ENCODE measurements at regions not wholly inside any gene's neighbourhood (a gene's known extent, or its start where the extent isn't known, plus 50 kb on each side); places are given as distances from the start of the nearest gene placed in this dataset.

GRCh38 chr20:41678799-41679198 lies 60.6 kb upstream of the CHD6 start:
- no peaks in the 10 kb centered on the region for H3K79me2 ChIP-seq (ENCODE audit: insufficient read depth, low read length)
- H3K27me3 ChIP-seq (ENCODE audit: insufficient read depth, low read length), result 0 out of 2 replicates have a peak, but pooled peaks cover 3% of the 10 kb centered on the region
- no peak overlapping the region for H3K4me3 ChIP-seq (replicated peaks in 1 of 2; ENCODE audit: low read depth in 1 of 2, low read length in 2 of 2)
- POLR2A ChIA-PET, result no interaction called here
- no peaks in the 10 kb centered on the region for H3K9me2 ChIP-seq (ENCODE audit: insufficient read depth)
- no peak overlapping the region for H3K4me2 ChIP-seq (ENCODE audit: low read length)
- no peak for ATAC-seq
- no peak for DNase-seq (ENCODE audit: low read depth, low spot score)
- H4K20me1 ChIP-seq (ENCODE audit: insufficient read depth), result no peaks in the 10 kb centered on the region
- no peak overlapping the region for H3K27ac ChIP-seq (ENCODE audit: low read depth, low read length)
- no peak overlapping the region for H3K9ac ChIP-seq (ENCODE audit: low read length)
- intact Hi-C loops (cut with micrococcal nuclease), result no loop called here
- no peaks in the 10 kb centered on the region for H3K36me3 ChIP-seq (ENCODE audit: control insufficient read depth in 1 of 2, insufficient read depth in 2 of 2, low read length in 2 of 2)
- RAD21 ChIA-PET (ENCODE audit: low non-redundant PET in 1 of 2, low total read pairs in 2 of 2, uncharacterized antibody in 2 of 2, unreplicated experiment in 2 of 2), result no interaction called here
- no peak for TF ChIP-seq ATF3 (IDR thresholded peaks at IDR 0.05)
- CTCF ChIA-PET, result no interaction called here
- no peak overlapping the region for H2AFZ ChIP-seq (ENCODE audit: low read depth, low read length, poor library complexity, severe bottlenecking)
- no peaks in the 10 kb centered on the region for H3K9me3 ChIP-seq (ENCODE audit: control insufficient read depth in 1 of 2, insufficient read depth in 1 of 2, low read depth in 1 of 2, low read length in 2 of 2)
- BruUV-seq (replicated peaks), result no TSS peak
- no peaks in the 10 kb centered on the region for H3K4me1 ChIP-seq (ENCODE audit: control insufficient read depth in 1 of 2, insufficient read depth in 2 of 2, low read length in 2 of 2)

- Histone ChIP-seq H4K20me1 (ENCODE audit: insufficient read depth) (no peaks in the 10 kb centered on the region), H3K9me3 (ENCODE audit: control insufficient read depth in 1 of 2, insufficient read depth in 1 of 2, low read depth in 1 of 2, low read length in 2 of 2) (no peaks in the 10 kb centered on the region), H2AFZ (ENCODE audit: low read depth, low read length, poor library complexity, severe bottlenecking) (no peak overlapping the region), H3K9me2 (ENCODE audit: insufficient read depth) (no peaks in the 10 kb centered on the region), H3K79me2 (ENCODE audit: insufficient read depth, low read length) (no peaks in the 10 kb centered on the region), H3K4me3 (replicated peaks in 1 of 2; ENCODE audit: low read depth in 1 of 2, low read length in 2 of 2) (no peak overlapping the region), H3K4me2 (ENCODE audit: low read length) (no peak overlapping the region), H3K36me3 (ENCODE audit: control insufficient read depth in 1 of 2, insufficient read depth in 2 of 2, low read length in 2 of 2) (no peaks in the 10 kb centered on the region), H3K4me1 (ENCODE audit: control insufficient read depth in 1 of 2, insufficient read depth in 2 of 2, low read length in 2 of 2) (no peaks in the 10 kb centered on the region), H3K9ac (ENCODE audit: low read length) (no peak overlapping the region), H3K27ac (ENCODE audit: low read depth, low read length) (no peak overlapping the region), H3K27me3 (ENCODE audit: insufficient read depth, low read length) (peaks cover 6% of the 10 kb centered on the region; the same call in 1 of the 2 replicates)
- intact Hi-C loops (cut with micrococcal nuclease), result no loop called here
- no peak for DNase-seq (ENCODE audit: low read depth, low spot score)
- ChIA-PET RAD21 (ENCODE audit: low non-redundant PET in 1 of 2, low total read pairs in 2 of 2, uncharacterized antibody in 2 of 2, unreplicated experiment in 2 of 2) (no interaction called here), CTCF (no interaction called here), POLR2A (no interaction called here)
- ATAC-seq, result no peak
- BruUV-seq (replicated peaks), result no TSS peak
- TF ChIP-seq ZBTB33 (IDR thresholded peaks at IDR 0.05; ENCODE audit: extremely low read depth, insufficient replicate concordance, low read length) (no peak), POLR2A (IDR thresholded peaks at IDR 0.05; ENCODE audit: borderline replicate concordance, extremely low read depth, insufficient read depth, insufficient read length) (no peak), JUND (IDR thresholded peaks at IDR 0.05) (no peak), EZH2phosphoT487 (IDR thresholded peaks at IDR 0.05; ENCODE audit: borderline replicate concordance) (no peak), SIN3A (IDR thresholded peaks at IDR 0.05; ENCODE audit: low read depth) (no peak), TCF7L2 (IDR thresholded peaks at IDR 0.05; ENCODE audit: borderline replicate concordance, extremely low read depth, insufficient read depth, insufficient read length) (no peak), CBX3 (IDR thresholded peaks at IDR 0.05; ENCODE audit: low read depth) (no peak), FOSL1 (IDR thresholded peaks at IDR 0.05; ENCODE audit: low read depth) (no peak), RAD21 (IDR thresholded peaks at IDR 0.05; ENCODE audit: low read depth) (no peak), SP1 (IDR thresholded peaks at IDR 0.05; ENCODE audit: low read depth) (no peak), EGR1 (IDR thresholded peaks at IDR 0.05; ENCODE audit: low read depth) (no peak), REST (IDR thresholded peaks at IDR 0.05; ENCODE audit: low read depth) (no peak), POLR2AphosphoS5 (IDR thresholded peaks at IDR 0.05; ENCODE audit: low read depth, low read length) (no peak), SRF (IDR thresholded peaks at IDR 0.05; ENCODE audit: low read depth) (no peak), CEBPB (IDR thresholded peaks at IDR 0.05; ENCODE audit: low read depth) (no peak), ELF1 (IDR thresholded peaks at IDR 0.05; ENCODE audit: borderline replicate concordance, low read depth) (no peak), YY1 (IDR thresholded peaks at IDR 0.05; ENCODE audit: extremely low read depth, insufficient replicate concordance, low read depth, low read length) (no peak), ZFX (IDR thresholded peaks at IDR 0.05) (no peak)
Observed at GRCh38 chr20:41672282-41672681, 54.1 kb upstream of the CHD6 start.
